CD4-positive, alpha-beta memory T cell (primary cell): ENCODE measurements at regions not wholly inside any gene's neighbourhood (a gene's known extent, or its start where the extent isn't known, plus 50 kb on each side); places are given as distances from the start of the nearest gene placed in this dataset.

Experiments
- CTCF ChIA-PET: fragments of 350-600 bp; sonication (Branson Sonifier 250); formaldehyde crosslinking; loops from one replicate; lab custom pipeline; 2021; ENCODE audit warnings: inconsistent platforms; ENCODE audit not compliant: partially characterized antibody; lab: Charles Lee
- POLR2A ChIA-PET: fragments of 350-600 bp; sonication (Branson Sonifier 250); formaldehyde crosslinking; loops from one replicate; lab custom pipeline; 2021; ENCODE audit not compliant: partially characterized antibody; lab: Charles Lee
- DNase-seq, 5 donors: peaks; one replicate each; pipeline versions ENCODE4 v3.0.0 to v3.0.0-alpha.2; 2020 to 2022; ENCODE audit warnings: mixed read lengths in 1 of 5
- H3K27ac ChIP-seq: one replicate; pipeline ENCODE4 v1.7.0; 2013; ENCODE audit warnings: low read depth, low read length
- H3K27me3 ChIP-seq: 2 replicates; pipeline ENCODE4 v1.7.0; 2013; ENCODE audit warnings: mild to moderate bottlenecking, low read length, moderate library complexity; ENCODE audit not compliant: insufficient read depth
- H3K36me3 ChIP-seq: 2 replicates; pipeline ENCODE4 v1.7.0; 2013; ENCODE audit warnings: mild to moderate bottlenecking, low read length, moderate library complexity; ENCODE audit not compliant: insufficient read depth
- H3K4me1 ChIP-seq: 2 replicates; pipeline ENCODE4 v1.7.0; 2013; ENCODE audit warnings: mild to moderate bottlenecking, low read length, moderate library complexity; ENCODE audit not compliant: insufficient read depth
- H3K4me3 ChIP-seq, 2 donors: one replicate each; pipeline ENCODE4 v1.7.0; 2013; ENCODE audit warnings: low read length in 2 of 2, mild to moderate bottlenecking in 1 of 2
- H3K9me3 ChIP-seq, 2 donors: one replicate each; pipeline ENCODE4 v1.7.0; 2013; ENCODE audit warnings: low read length in 2 of 2, control low read depth in 1 of 2; ENCODE audit not compliant: control insufficient read depth in 1 of 2
- H3K27ac Mint-ChIP-seq, 7 donors: one replicate each; pipeline ENCODE4 v1.8.0; 2020 to 2021; ENCODE audit warnings: mixed read lengths in 7 of 7, mild to moderate bottlenecking in 6 of 7, inconsistent platforms in 3 of 7, moderate library complexity in 3 of 7
- H3K27me3 Mint-ChIP-seq, 2 donors: one replicate each; pipeline ENCODE4 v1.8.0; 2020 to 2021; ENCODE audit warnings: mixed read lengths in 2 of 2
- H3K36me3 Mint-ChIP-seq, 2 donors: one replicate each; pipeline ENCODE4 v1.8.0; 2020 to 2021; ENCODE audit warnings: mixed read lengths in 2 of 2, inconsistent platforms in 1 of 2, mild to moderate bottlenecking in 1 of 2
- H3K4me1 Mint-ChIP-seq, 4 donors: one replicate each; pipeline ENCODE4 v1.8.0; 2020 to 2021; ENCODE audit warnings: mixed read lengths in 4 of 4, mild to moderate bottlenecking in 1 of 4
- H3K4me3 Mint-ChIP-seq, 8 donors: one replicate each; pipeline ENCODE4 v1.8.0; 2020 to 2021; ENCODE audit warnings: mixed read lengths in 8 of 8, mild to moderate bottlenecking in 7 of 8, moderate library complexity in 6 of 8, inconsistent platforms in 3 of 8
- H3K9me3 Mint-ChIP-seq, 8 donors: one replicate each; pipeline ENCODE4 v1.8.0; 2020 to 2021; ENCODE audit warnings: mixed read lengths in 8 of 8, mild to moderate bottlenecking in 5 of 8, inconsistent platforms in 3 of 8, moderate library complexity in 1 of 8
- intact Hi-C: fragments of 100-400 bp; cut with micrococcal nuclease; formaldehyde crosslinking; loops from one replicate; pipeline ENCODE4 v1.15.1; 2023

DNA sequence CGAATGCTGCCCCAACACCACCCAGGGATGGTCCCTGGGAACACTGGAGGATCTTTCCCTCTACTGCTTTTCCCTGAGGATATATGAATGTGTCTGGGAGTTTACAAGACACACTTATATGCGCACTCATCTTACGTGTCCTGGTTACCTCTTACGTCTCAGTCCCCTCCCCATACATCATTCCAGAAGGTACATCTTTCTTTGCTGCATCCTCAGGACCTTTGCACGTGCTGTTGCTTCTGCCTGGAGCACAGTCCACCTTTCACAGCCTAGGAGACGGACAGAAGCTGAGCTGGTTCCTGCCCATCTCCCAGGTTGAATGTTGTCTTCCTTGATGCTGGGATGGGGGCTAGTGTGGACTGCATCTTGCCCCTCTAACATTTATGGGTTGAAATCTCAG, 153.0 kb upstream of the FOXF1 start:
- H3K27ac Mint-ChIP-seq, result no peak overlapping the region
- POLR2A ChIA-PET, result no interaction called here
- H3K36me3 Mint-ChIP-seq, result no peaks in the 10 kb centered on the region
- no peaks in the 10 kb centered on the region for H3K4me1 ChIP-seq
- intact Hi-C loops, result no loop called here
- H3K4me3 Mint-ChIP-seq, result no peak overlapping the region
- no peak for DNase-seq
- H3K4me1 Mint-ChIP-seq, result no peaks in the 10 kb centered on the region
- no peaks in the 10 kb centered on the region for H3K36me3 ChIP-seq
- no peak overlapping the region for H3K27ac ChIP-seq
- peaks cover 14 to 21% of the 10 kb centered on the region in 2 donors for H3K27me3 Mint-ChIP-seq
- CTCF ChIA-PET, result no interaction called here
- H3K9me3 ChIP-seq, result no peaks in the 10 kb centered on the region
- H3K4me3 ChIP-seq, result no peak overlapping the region
- no peaks in the 10 kb centered on the region for H3K27me3 ChIP-seq
- H3K9me3 Mint-ChIP-seq, result peaks cover 0 to 22% (median 9%) of the 10 kb centered on the region in 8 donors

DNA sequence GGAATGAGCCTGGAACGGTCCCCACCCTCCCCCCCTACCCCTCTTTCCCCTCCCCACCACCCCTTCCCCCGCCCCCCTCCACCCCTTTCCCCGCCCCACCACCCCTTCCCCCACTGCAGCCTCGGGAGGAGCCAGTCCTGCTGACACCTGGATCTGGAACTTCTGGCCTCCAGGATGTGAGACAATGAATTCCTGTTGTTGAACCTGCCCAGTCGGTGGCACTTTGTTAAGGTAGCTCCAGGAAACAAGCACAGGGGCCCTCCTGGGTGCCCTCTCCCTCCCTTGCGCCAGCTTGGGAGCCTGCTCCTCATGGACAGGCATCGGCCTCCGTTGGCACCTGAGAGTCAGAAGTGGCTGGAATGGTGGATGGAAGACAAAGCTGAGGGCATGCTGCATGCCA, 152.4 kb upstream of the FOXF1 start:
- intact Hi-C loops, result no loop called here
- H3K4me1 Mint-ChIP-seq, result no peaks in the 10 kb centered on the region

DNA sequence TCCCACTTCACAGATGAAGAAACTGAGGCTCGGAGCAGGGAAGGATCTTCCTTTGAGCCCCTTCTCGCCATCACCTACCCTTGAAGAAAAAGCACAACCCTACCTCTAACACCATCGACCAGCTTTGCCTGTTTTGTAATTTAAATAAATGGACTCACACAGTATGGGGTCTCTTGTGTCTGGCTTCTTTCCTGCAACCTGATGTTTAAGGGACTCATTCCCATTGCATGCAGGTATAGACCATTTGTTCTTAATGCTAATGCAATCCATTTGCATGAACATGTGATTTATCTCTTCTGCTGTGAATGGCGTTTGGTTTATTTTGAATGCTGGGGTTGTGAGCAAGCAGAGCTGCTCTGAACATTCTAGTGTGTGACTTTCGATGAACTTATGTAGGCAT, 150.8 kb upstream of the FOXF1 start:
- no peak overlapping the region for H3K4me3 Mint-ChIP-seq

More for the DNA sequence above, 152.4 kb upstream of the FOXF1 start:
- no peaks in the 10 kb centered on the region for H3K36me3 Mint-ChIP-seq
- POLR2A ChIA-PET, result no interaction called here
- no peaks in the 10 kb centered on the region for H3K27me3 ChIP-seq
- peaks cover 0 to 22% (median 9%) of the 10 kb centered on the region in 8 donors for H3K9me3 Mint-ChIP-seq
- no peak overlapping the region for H3K27ac ChIP-seq
- CTCF ChIA-PET, result no interaction called here
- DNase-seq, result no peak
- no peak overlapping the region for H3K4me3 Mint-ChIP-seq
- peaks cover 14 to 21% of the 10 kb centered on the region in 2 donors for H3K27me3 Mint-ChIP-seq
- no peaks in the 10 kb centered on the region for H3K4me1 ChIP-seq
- no peaks in the 10 kb centered on the region for H3K9me3 ChIP-seq
- H3K27ac Mint-ChIP-seq, result no peak overlapping the region
- H3K4me3 ChIP-seq, result no peak overlapping the region
- no peaks in the 10 kb centered on the region for H3K36me3 ChIP-seq

DNA sequence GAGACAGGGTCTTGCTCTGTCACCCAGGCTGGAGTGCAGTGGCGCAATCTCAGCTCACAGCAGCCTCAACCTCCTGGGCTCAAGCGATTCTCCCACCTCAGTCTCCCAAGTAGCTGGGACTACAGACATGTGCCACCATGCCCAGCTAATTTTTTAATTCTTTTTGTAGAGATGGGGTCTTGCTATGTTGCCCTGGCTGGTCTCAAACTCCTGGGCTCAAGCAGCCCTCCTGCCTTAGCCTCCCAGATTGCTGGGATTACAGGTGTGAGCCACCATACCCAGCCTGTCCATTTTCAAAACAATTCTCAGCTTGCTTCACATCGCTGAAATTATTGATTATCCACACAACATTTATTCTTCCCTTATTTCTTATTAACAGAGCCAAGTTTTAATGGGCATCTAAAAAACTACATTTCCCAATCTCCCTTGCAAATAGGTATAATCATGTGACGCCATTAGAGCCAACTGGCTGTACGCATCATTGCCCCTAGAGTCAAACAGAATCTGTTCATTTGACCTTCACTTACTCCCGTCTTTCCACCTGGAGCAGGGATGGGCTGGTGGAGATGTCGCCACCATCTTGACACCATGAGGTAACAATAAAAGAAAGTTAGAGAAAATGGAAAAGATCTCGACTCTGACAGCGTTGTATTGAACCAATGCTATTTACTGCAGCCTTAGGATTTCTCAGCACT, 148.0 kb upstream of the FOXF1 start:
- no peaks in the 10 kb centered on the region for H3K4me1 Mint-ChIP-seq
- DNase-seq, result no peak
- H3K27me3 Mint-ChIP-seq, result peaks cover 8 to 11% of the 10 kb centered on the region in 2 donors
- H3K4me3 Mint-ChIP-seq, result no peak overlapping the region
- H3K27ac ChIP-seq, result no peak overlapping the region
- H3K4me3 ChIP-seq, result no peak overlapping the region
- POLR2A ChIA-PET, result no interaction called here
- peaks cover 0 to 2% (median 0%) of the 10 kb centered on the region in 8 donors for H3K9me3 Mint-ChIP-seq
- CTCF ChIA-PET, result no interaction called here
- no peaks in the 10 kb centered on the region for H3K36me3 ChIP-seq
- H3K27me3 ChIP-seq, result no peaks in the 10 kb centered on the region
- no peaks in the 10 kb centered on the region for H3K9me3 ChIP-seq
- no peak overlapping the region for H3K27ac Mint-ChIP-seq
- no peaks in the 10 kb centered on the region for H3K36me3 Mint-ChIP-seq
- intact Hi-C loops, result no loop called here
- H3K4me1 ChIP-seq, result no peaks in the 10 kb centered on the region

More for the DNA sequence above, 150.8 kb upstream of the FOXF1 start:
- Mint-ChIP-seq H3K36me3 (no peaks in the 10 kb centered on the region), H3K9me3 (peaks cover 0 to 22% (median 9%) of the 10 kb centered on the region in 8 donors), H3K27ac (no peak overlapping the region), H3K4me1 (no peaks in the 10 kb centered on the region), H3K27me3 (peaks cover 13 to 17% of the 10 kb centered on the region in 2 donors)
- Histone ChIP-seq H3K27me3 (no peaks in the 10 kb centered on the region), H3K27ac (no peak overlapping the region), H3K4me1 (no peaks in the 10 kb centered on the region), H3K4me3 (no peak overlapping the region), H3K9me3 (no peaks in the 10 kb centered on the region), H3K36me3 (no peaks in the 10 kb centered on the region)
- intact Hi-C loops, result no loop called here
- ChIA-PET CTCF (no interaction called here), POLR2A (no interaction called here)
- DNase-seq, result no peak

DNA sequence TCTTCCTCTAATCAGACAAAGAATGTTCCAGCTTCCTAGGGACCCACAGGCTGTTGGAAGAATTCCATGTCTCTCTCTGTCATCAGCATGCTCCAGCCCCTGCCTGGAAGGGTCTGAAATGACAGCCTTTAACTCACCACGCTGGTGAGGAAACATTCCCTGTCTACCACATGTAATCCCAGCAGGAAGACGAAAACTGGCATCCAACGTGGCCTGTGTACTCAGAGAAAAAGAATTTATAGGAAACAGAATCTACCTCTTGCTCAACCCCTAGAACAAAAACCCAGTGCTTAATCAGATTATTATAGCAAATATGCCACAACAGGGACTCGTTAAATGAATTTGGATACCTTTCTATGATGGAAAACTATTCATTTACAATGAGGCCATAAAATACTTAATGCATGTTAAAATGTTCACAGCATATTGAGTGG, 147.3 kb upstream of the FOXF1 start:
- DNase-seq, result no peak
- Mint-ChIP-seq H3K36me3 (no peaks in the 10 kb centered on the region), H3K27ac (no peak overlapping the region), H3K4me1 (no peaks in the 10 kb centered on the region), H3K9me3 (peaks cover 0 to 2% (median 0%) of the 10 kb centered on the region in 8 donors), H3K27me3 (peaks cover 8 to 11% of the 10 kb centered on the region in 2 donors), H3K4me3 (no peak overlapping the region)
- POLR2A ChIA-PET, result no interaction called here
- Histone ChIP-seq H3K9me3 (no peaks in the 10 kb centered on the region), H3K36me3 (no peaks in the 10 kb centered on the region), H3K27me3 (no peaks in the 10 kb centered on the region), H3K4me1 (no peaks in the 10 kb centered on the region), H3K27ac (no peak overlapping the region), H3K4me3 (no peak overlapping the region)
- CTCF ChIA-PET, result no interaction called here
- intact Hi-C loops, result no loop called here

DNA sequence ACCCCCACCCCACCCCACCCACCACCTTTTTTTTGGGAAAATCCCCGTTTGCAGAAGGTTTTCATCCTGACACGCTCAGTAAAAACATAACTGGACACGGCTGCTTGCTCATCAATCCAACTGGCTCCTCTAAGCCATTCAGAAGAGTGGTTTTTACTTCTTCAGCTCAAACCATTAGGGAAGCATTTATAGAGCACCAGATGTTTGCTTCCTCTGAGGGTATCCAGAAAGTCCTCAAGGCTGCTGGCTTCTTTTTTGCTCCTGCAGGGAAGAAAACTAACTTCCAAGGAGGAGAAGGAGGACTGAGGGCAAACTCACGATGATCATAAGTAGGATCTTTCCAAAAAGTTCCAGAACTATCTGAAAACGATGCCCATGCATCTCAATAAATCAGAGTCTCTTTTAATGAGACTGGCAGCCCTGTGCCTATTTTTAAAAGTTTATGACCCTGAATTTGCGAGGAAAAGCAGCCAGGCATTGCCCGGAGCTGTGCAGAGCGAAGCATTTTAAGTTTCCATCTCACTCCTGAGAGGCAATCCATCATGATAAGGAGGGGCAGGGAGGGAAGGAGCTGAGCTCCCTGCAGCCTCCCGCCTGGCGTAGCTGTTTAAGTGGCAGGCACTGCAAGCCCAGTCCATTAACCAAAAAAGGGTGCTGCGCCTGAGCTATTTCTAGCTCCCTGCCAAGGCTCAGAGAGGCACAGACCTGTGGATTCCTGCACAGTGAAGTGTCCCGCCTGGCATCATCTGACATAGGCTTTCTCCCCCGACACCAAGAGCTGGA, 146.3 kb upstream of the FOXF1 start:
- no peak overlapping the region for H3K27ac Mint-ChIP-seq
- Histone ChIP-seq H3K9me3 (no peaks in the 10 kb centered on the region), H3K4me3 (no peak overlapping the region), H3K4me1 (no peaks in the 10 kb centered on the region), H3K27me3 (no peaks in the 10 kb centered on the region), H3K27ac (no peak overlapping the region), H3K36me3 (no peaks in the 10 kb centered on the region)
- no peak for DNase-seq
- H3K9me3 Mint-ChIP-seq, result no peaks in the 10 kb centered on the region
- no peak overlapping the region for H3K4me3 Mint-ChIP-seq
- H3K4me1 Mint-ChIP-seq, result no peaks in the 10 kb centered on the region
- peaks cover 3 to 9% of the 10 kb centered on the region in 2 donors for H3K27me3 Mint-ChIP-seq
- ChIA-PET POLR2A (no interaction called here), CTCF (no interaction called here)
- intact Hi-C loops, result no loop called here
- no peaks in the 10 kb centered on the region for H3K36me3 Mint-ChIP-seq

DNA sequence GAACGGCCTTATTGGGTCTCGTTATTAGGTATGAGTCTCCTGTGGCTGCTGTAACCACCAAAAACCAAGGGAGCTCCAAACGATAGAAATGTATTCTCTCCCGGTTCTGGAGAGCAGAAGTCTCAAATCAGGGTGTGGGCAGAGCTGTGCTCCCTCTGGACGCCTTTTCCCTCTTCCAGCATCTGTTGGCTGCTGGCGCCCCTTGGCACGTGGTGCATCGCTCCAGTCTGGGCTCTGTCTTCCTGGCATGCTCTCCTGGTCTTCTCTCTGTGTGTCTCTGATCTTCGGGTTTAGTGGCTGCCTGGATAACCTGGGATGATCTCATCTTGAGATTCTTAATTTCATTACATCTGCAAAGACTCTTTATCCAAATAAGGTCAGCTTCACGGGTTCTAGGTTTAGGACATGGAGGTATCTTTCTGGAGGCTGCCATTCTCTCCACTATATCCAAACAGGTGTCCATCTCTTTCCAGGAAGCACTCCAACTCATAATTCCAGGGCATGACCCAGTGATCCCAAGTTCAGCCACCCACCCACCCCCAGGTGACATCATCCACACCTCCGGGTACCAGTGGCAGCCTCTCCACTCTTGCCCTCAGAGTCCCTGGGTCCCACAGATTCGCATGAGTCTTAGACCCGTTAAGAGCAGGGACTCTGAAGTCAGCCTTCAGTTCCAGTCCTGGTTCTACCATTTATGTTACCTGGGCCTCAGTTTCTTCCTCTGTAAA, 145.5 kb upstream of the FOXF1 start:
- Mint-ChIP-seq H3K4me3 (no peak overlapping the region), H3K4me1 (no peaks in the 10 kb centered on the region), H3K27ac (no peak overlapping the region), H3K9me3 (no peaks in the 10 kb centered on the region), H3K36me3 (no peaks in the 10 kb centered on the region), H3K27me3 (peaks cover 3 to 6% of the 10 kb centered on the region in 2 donors)
- no peak for DNase-seq
- no peaks in the 10 kb centered on the region for H3K27me3 ChIP-seq
- intact Hi-C loops, result no loop called here
- H3K4me3 ChIP-seq, result no peak overlapping the region
- no peak overlapping the region for H3K27ac ChIP-seq
- ChIA-PET POLR2A (no interaction called here), CTCF (no interaction called here)
- H3K4me1 ChIP-seq, result no peaks in the 10 kb centered on the region
- no peaks in the 10 kb centered on the region for H3K9me3 ChIP-seq
- no peaks in the 10 kb centered on the region for H3K36me3 ChIP-seq
